ENCODE measurements at regions not wholly inside any gene's neighbourhood (a gene's known extent, or its start where the extent isn't known, plus 50 kb on each side); places are given as distances from the start of the nearest gene placed in this dataset.

- Histone ChIP-seq H3K79me2 (ENCODE audit: insufficient read depth, low read length) (no peaks in the 10 kb centered on the region), H2BK5ac (ENCODE audit: insufficient read length, low read length) (no peak overlapping the region), H3K79me1 (ENCODE audit: insufficient read depth, low read depth, low read length, poor library complexity, severe bottlenecking) (no peaks in the 10 kb centered on the region), H2AK5ac (ENCODE audit: insufficient read length, low read length) (no peak overlapping the region), H4K5ac (ENCODE audit: insufficient read length, low read depth, low read length) (no peak overlapping the region), H3K18ac (ENCODE audit: insufficient read length, low read depth, low read length) (no peak overlapping the region), H2BK120ac (ENCODE audit: low read depth, low read length, poor library complexity, severe bottlenecking) (no peak overlapping the region), H4K20me1 (ENCODE audit: control insufficient read depth, insufficient read depth, insufficient read length) (no peaks in the 10 kb centered on the region), H3K9ac (ENCODE audit: extremely low read depth, insufficient read length, low read length) (no peak overlapping the region), H3K27ac (ENCODE audit: insufficient read length, low read depth, low read length) (no peak overlapping the region), H2BK20ac (ENCODE audit: low read depth, low read length, poor library complexity, severe bottlenecking) (no peak overlapping the region), H3T11ph (ENCODE audit: low read length) (no peak overlapping the region), H3K4me2 (ENCODE audit: insufficient read depth, insufficient read length, low read length) (no peak overlapping the region), H3K4me1 (ENCODE audit: insufficient read depth, low read length) (no peaks in the 10 kb centered on the region), H3K9me3 (ENCODE audit: control insufficient read depth, low read depth, low read length) (no peaks in the 10 kb centered on the region), H3K14ac (ENCODE audit: insufficient read depth, low read length) (no peak overlapping the region), H2BK15ac (ENCODE audit: low read depth, low read length) (no peak overlapping the region), H4K8ac (replicated peaks; ENCODE audit: insufficient read length, low read depth, low read length) (no peak overlapping the region), H3K56ac (ENCODE audit: insufficient read length, low read depth, low read length) (no peak overlapping the region), H3K23me2 (ENCODE audit: insufficient read length, low read depth, low read length, poor library complexity, severe bottlenecking) (no peaks in the 10 kb centered on the region), H3K27me3 (ENCODE audit: insufficient read depth, low read length) (no peaks in the 10 kb centered on the region), H3K4ac (ENCODE audit: low read depth, low read length) (no peak overlapping the region), H2AFZ (ENCODE audit: low read length) (no peak overlapping the region), H4K91ac (ENCODE audit: insufficient read length, low read depth, low read length) (no peak overlapping the region), H2BK12ac (ENCODE audit: insufficient read length, low read depth, low read length) (no peak overlapping the region), H3K23ac (ENCODE audit: insufficient read length, low read depth, low read length) (no peak overlapping the region)
- Mint-ChIP-seq H3K9me3 (peaks cover 11 to 18% of the 10 kb centered on the region in 2 experiments; a peak in 2 of 5 replicates), H3K36me3 (ENCODE audit: insufficient read depth in 1 of 3, low read depth in 3 of 3) (peaks cover 0 to 8% (median 2%) of the 10 kb centered on the region in 3 experiments; a peak in 2 of 7 replicates), H3K4me3 (no peak overlapping the region), H3K4me1 (no peaks in the 10 kb centered on the region), H3K27me3 (ENCODE audit: low read depth) (peaks cover 3% of the 10 kb centered on the region; the same call in 1 of the 2 replicates), H3K27ac (no peak overlapping the region)
- DNase-seq = no peak
- TF ChIP-seq CTCF (conservative IDR thresholded peaks at IDR 0.05) = no peak
These were observed 192.3 kb downstream of the GPAT3 start for GRCh38 chr4:83728191-83728590.
